HG02943 (cell line): ENCODE measurements at regions not wholly inside any gene's neighbourhood (a gene's known extent, or its start where the extent isn't known, plus 50 kb on each side); places are given as distances from the start of the nearest gene placed in this dataset.
"Not testable (repeated sequence)": the region's sequence is repeated elsewhere in the genome, so short reads cannot be mapped to it uniquely, and the experiment has no call there.

Experiments used
- ATAC-seq: cut with Tn5 transposase; IDR thresholded peaks from one replicate; pipeline ENCODE4 v1.9.1; 2021; ENCODE audit warnings: mild to moderate bottlenecking, low read depth, moderate library complexity; ENCODE audit not compliant: unreplicated experiment

- ATAC-seq = no peak
These were observed 201.8 kb upstream of the NMUR2 start for GRCh38 chr5:152606776-152607364.

- no peak for ATAC-seq
These were observed 202.5 kb upstream of the NMUR2 start for GRCh38 chr5:152607401-152608160.

GRCh38 chr5:152608458-152608857, 203.4 kb upstream of the NMUR2 start:
- ATAC-seq = no peak

GRCh38 chr5:152619756-152620155, 214.7 kb upstream of the NMUR2 start:
- no peak for ATAC-seq

- no peak for ATAC-seq
These were observed 217.5 kb upstream of the NMUR2 start for GRCh38 chr5:152622628-152623027.

GRCh38 chr5:152623951-152624350, 218.9 kb upstream of the NMUR2 start:
- ATAC-seq = no peak

GRCh38 chr5:152625696-152626095, 220.6 kb upstream of the NMUR2 start:
- no peak for ATAC-seq

- ATAC-seq = no peak
These were observed 226.1 kb upstream of the NMUR2 start for GRCh38 chr5:152631221-152631620.

- no peak for ATAC-seq
These were observed 227.3 kb upstream of the NMUR2 start for GRCh38 chr5:152632360-152632759.

- ATAC-seq = no peak
These were observed 229.5 kb upstream of the NMUR2 start for GRCh38 chr5:152634586-152634985.

- ATAC-seq = no peak
These were observed 234.0 kb upstream of the NMUR2 start for GRCh38 chr5:152638996-152639552.

- ATAC-seq = no peak
These were observed 237.1 kb upstream of the NMUR2 start for GRCh38 chr5:152641970-152642805.

GRCh38 chr5:152642880-152643279, 237.8 kb upstream of the NMUR2 start:
- no peak for ATAC-seq

- no peak for ATAC-seq
These were observed 239.1 kb upstream of the NMUR2 start for GRCh38 chr5:152644029-152644728.

- ATAC-seq = no peak
These were observed 244.5 kb upstream of the NMUR2 start for GRCh38 chr5:152649609-152650008.

- no peak for ATAC-seq
These were observed 245.3 kb upstream of the NMUR2 start for GRCh38 chr5:152650413-152650812.

GRCh38 chr5:152659470-152659869, 254.4 kb upstream of the NMUR2 start:
- ATAC-seq = not testable (repeated sequence)

GRCh38 chr5:152673601-152674000, 268.5 kb upstream of the NMUR2 start:
- no peak for ATAC-seq

- ATAC-seq = no peak
These were observed 269.3 kb upstream of the NMUR2 start for GRCh38 chr5:152674403-152674802.

- no peak for ATAC-seq
These were observed 271.1 kb upstream of the NMUR2 start for GRCh38 chr5:152676196-152676595.
